IMR-90 (cell line): ENCODE measurements at regions not wholly inside any gene's neighbourhood (a gene's known extent, or its start where the extent isn't known, plus 50 kb on each side); places are given as distances from the start of the nearest gene placed in this dataset.

Source experiments
- ATAC-seq: fragments of 200-7000 bp; cut with Tn5 transposase; 2 replicates; pipeline ENCODE4 v1.9.1; 2020; ENCODE audit warnings: low read depth, mild to moderate bottlenecking, moderate library complexity
- BruUV-seq: library from RNA; stranded (reverse); fragments of 400-500 nt; replicated peaks from 2 replicates; lab custom pipeline; 2021; lab: Mats Ljungman, UMichigan
- CTCF ChIA-PET: fragments of 300-600 bp; formaldehyde crosslinking; extraction: SDS; loops from one replicate; lab custom pipeline; 2021; ENCODE audit warnings: antibody characterized with exemption; lab: Yijun Ruan, JAX
- POLR2A ChIA-PET: fragments of 300-600 bp; sonication (Branson Sonifier 250); formaldehyde crosslinking; loops from one replicate; lab custom pipeline; 2022; ENCODE audit warnings: antibody characterized with exemption; ENCODE audit not compliant: unreplicated experiment; lab: Charles Lee
- DNase-seq: peaks from one replicate; pipeline ENCODE4 v3.0.0; 2013
- H2AFZ ChIP-seq: replicated peaks from 2 replicates; pipeline ENCODE3; 2013; ENCODE audit warnings: low read length, mild to moderate bottlenecking; ENCODE audit not compliant: poor library complexity
- H2AK5ac ChIP-seq: 2 replicates; pipeline ENCODE4 v1.6.1; 2013; ENCODE audit warnings: low read depth, low read length, inconsistent platforms
- H2AK9ac ChIP-seq: replicated peaks from 2 replicates; pipeline ENCODE3; 2013; ENCODE audit warnings: mild to moderate bottlenecking, low read depth, low read length, moderate library complexity; ENCODE audit not compliant: poor library complexity
- H2BK120ac ChIP-seq: 2 replicates; pipeline ENCODE4 v1.6.1; 2013; ENCODE audit warnings: low read depth, low read length, inconsistent platforms
- H2BK15ac ChIP-seq: 3 replicates; pipeline ENCODE4 v1.6.1; 2013; ENCODE audit warnings: low read depth, low read length, inconsistent platforms
- H2BK20ac ChIP-seq: 2 replicates; pipeline ENCODE4 v1.6.1; 2013; ENCODE audit warnings: low read depth, mild to moderate bottlenecking, inconsistent platforms, low read length, moderate library complexity
- H2BK5ac ChIP-seq: 2 replicates; pipeline ENCODE4 v1.6.1; 2013; ENCODE audit warnings: mild to moderate bottlenecking, low read depth, low read length, inconsistent platforms; ENCODE audit not compliant: poor library complexity, severe bottlenecking
- H3K14ac ChIP-seq: replicated peaks from 2 replicates; pipeline ENCODE4 v1.6.1; 2013; ENCODE audit warnings: low read depth, low read length, inconsistent platforms
- H3K18ac ChIP-seq: 2 replicates; pipeline ENCODE4 v1.6.1; 2013; ENCODE audit warnings: low read depth, low read length, control low read depth
- H3K23ac ChIP-seq: 2 replicates; pipeline ENCODE4 v1.6.1; 2013; ENCODE audit warnings: low read depth, low read length, inconsistent platforms
- H3K27ac ChIP-seq: 2 replicates; pipeline ENCODE4 v1.5.1; 2013; ENCODE audit warnings: mild to moderate bottlenecking, control low read depth, low read length; ENCODE audit not compliant: insufficient read depth
- H3K27me3 ChIP-seq: 2 replicates; pipeline ENCODE4 v1.6.1; 2013; ENCODE audit warnings: low read length; ENCODE audit not compliant: control insufficient read depth, insufficient read depth
- H3K36me3 ChIP-seq: 2 replicates; pipeline ENCODE4 v1.6.1; 2013; ENCODE audit warnings: low read length, mixed read lengths; ENCODE audit not compliant: control insufficient read depth, insufficient read depth
- H3K4ac ChIP-seq: 2 replicates; pipeline ENCODE4 v1.6.1; 2013; ENCODE audit warnings: low read depth, low read length, inconsistent platforms
- H3K4me1 ChIP-seq: 2 replicates; pipeline ENCODE4 v1.6.1; 2013; ENCODE audit warnings: low read length, mixed read lengths; ENCODE audit not compliant: control insufficient read depth, insufficient read depth
- H3K4me2 ChIP-seq: 2 replicates; pipeline ENCODE4 v1.6.1; 2013; ENCODE audit warnings: low read depth, mild to moderate bottlenecking, control low read depth, low read length, moderate library complexity
- H3K4me3 ChIP-seq: 2 replicates; pipeline ENCODE4 v1.5.1; 2013; ENCODE audit warnings: low read depth, mild to moderate bottlenecking, control low read depth, low read length, moderate library complexity; ENCODE audit not compliant: insufficient read depth
- H3K56ac ChIP-seq: 2 replicates; pipeline ENCODE4 v1.6.1; 2013; ENCODE audit warnings: low read length, inconsistent platforms; ENCODE audit not compliant: insufficient read depth; ENCODE audit errors: extremely low read depth
- H3K79me1 ChIP-seq, 2 experiments: 2 replicates each; pipeline ENCODE4 v1.6.1; 2013; ENCODE audit warnings: low read length in 2 of 2, inconsistent platforms in 1 of 2, low read depth in 1 of 2
- H3K9ac ChIP-seq: 2 replicates; pipeline ENCODE4 v1.6.1; 2013; ENCODE audit warnings: low read depth, low read length, control low read depth
- H3K9me1 ChIP-seq: 2 replicates; pipeline ENCODE4 v1.6.1; 2013; ENCODE audit warnings: low read length, inconsistent platforms; ENCODE audit not compliant: insufficient read depth
- H3K9me3 ChIP-seq: 2 replicates; pipeline ENCODE4 v1.6.1; 2013; ENCODE audit warnings: low read length; ENCODE audit not compliant: control insufficient read depth, insufficient read depth
- H4K20me1 ChIP-seq: 2 replicates; pipeline ENCODE4 v1.6.1; 2013; ENCODE audit warnings: low read length, inconsistent platforms; ENCODE audit not compliant: insufficient read depth
- H4K5ac ChIP-seq: 2 replicates; pipeline ENCODE4 v1.6.1; 2013; ENCODE audit warnings: mild to moderate bottlenecking, low read depth, low read length, control low read depth
- H4K8ac ChIP-seq, 2 experiments: 2 replicates each; pipeline ENCODE4 v1.6.1; 2013; ENCODE audit warnings: low read depth in 2 of 2, low read length in 2 of 2, control low read depth in 1 of 2, inconsistent platforms in 1 of 2
- H4K91ac ChIP-seq: 2 replicates; pipeline ENCODE4 v1.6.1; 2013; ENCODE audit warnings: low read depth, low read length, inconsistent platforms; ENCODE audit not compliant: insufficient read depth
- MAZ ChIP-seq: IDR thresholded peaks from 2 replicates; pipeline ENCODE4 v1.6.1; 2012; ENCODE audit warnings: low read depth, mild to moderate bottlenecking, low read length, improper control_type of control experiment, moderate library complexity, borderline replicate concordance
- MXI1 ChIP-seq: IDR thresholded peaks from 2 replicates; pipeline ENCODE4 v1.6.1; 2012; ENCODE audit warnings: low read depth, mild to moderate bottlenecking, low read length, moderate library complexity, borderline replicate concordance
- RAD21 ChIP-seq: IDR thresholded peaks from 2 replicates; pipeline ENCODE4 v1.6.1; 2012; ENCODE audit warnings: low read length, improper control_type of control experiment
- RCOR1 ChIP-seq: IDR thresholded peaks from 2 replicates; pipeline ENCODE4 v1.6.1; 2012; ENCODE audit warnings: mild to moderate bottlenecking, low read length, improper control_type of control experiment; ENCODE audit not compliant: insufficient replicate concordance
- WGBS, 2 experiments: methylation state at CpG; one replicate each; pipeline versions ENCODE4 v1.1.5 to v1.1.7; 2013; ENCODE audit warnings: missing lambda C conversion rate in 2 of 2; ENCODE audit not compliant: insufficient read length in 1 of 2; ENCODE audit errors: extremely low coverage in 2 of 2; 5-methylcytosine and 5-hydroxymethylcytosine counted together
- dilution Hi-C: fragments of 300-500 bp; cut with HindIII; formaldehyde crosslinking; loops from one replicate; pipeline ENCODE4 v1.14.3; 2018; ENCODE audit warnings: low sequenced_read_pairs; ENCODE audit not compliant: unreplicated experiment
- in situ Hi-C: fragments of 300-500 bp; cut with MboI; formaldehyde crosslinking; loops from 3 replicates; pipeline ENCODE4 v1.14.3; 2019; ENCODE audit warnings: low sequenced_read_pairs, inconsistent platforms, mixed read lengths
- intact Hi-C: fragments of 100-400 bp; cut with micrococcal nuclease; formaldehyde crosslinking; loops from 2 replicates; pipeline ENCODE4 v1.10.0; 2022
- TF ChIP-seq, protein P1 (sequence below): fragments of 150-350 bp; IDR thresholded peaks from 2 replicates; pipeline ENCODE4 v1.6.1; 2016; ENCODE audit warnings: low read depth, mild to moderate bottlenecking, low read length, moderate library complexity, borderline replicate concordance

DNA sequence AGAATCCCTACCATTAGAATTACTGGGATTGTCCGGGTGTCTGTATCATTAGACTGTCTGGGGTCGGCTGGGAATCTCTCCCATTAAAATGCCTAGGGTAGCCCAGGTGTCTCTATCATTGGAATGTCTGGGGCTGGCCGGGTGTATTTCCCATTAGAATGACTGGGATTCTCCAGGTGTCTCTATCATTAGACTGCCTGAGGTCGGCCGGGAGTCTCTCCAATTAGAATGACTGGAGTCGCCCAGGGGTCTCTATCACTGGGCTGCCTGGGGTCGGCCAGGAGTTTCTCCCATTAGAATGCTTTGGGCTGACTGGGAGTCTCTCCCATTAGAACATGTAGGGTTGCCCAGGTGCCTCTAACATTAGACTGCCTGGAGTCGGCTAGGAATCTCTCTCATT, 1560.7 kb downstream of the UQCRFS1 start:
- BruUV-seq: no TSS peak
- ATAC-seq: no peak

More for the DNA sequence above, 1560.7 kb downstream of the UQCRFS1 start:
- in situ Hi-C loops: no loop called here
- no peak overlapping the region for H3K4ac ChIP-seq
- no peaks in the 10 kb centered on the region for H3K27me3 ChIP-seq
- 58% methylated on average over 6 of the region's 8 CpGs; no CpG with 5 or more reads in 1 of the 2 experiments for WGBS, 2 experiments
- H3K23ac ChIP-seq: no peak overlapping the region
- no peak overlapping the region for H4K91ac ChIP-seq
- no peak overlapping the region for H3K56ac ChIP-seq
- intact Hi-C loops: no loop called here
- no peak overlapping the region for H3K9ac ChIP-seq
- H2BK15ac ChIP-seq: no peak overlapping the region
- no peak overlapping the region for H3K14ac ChIP-seq
- no peak overlapping the region for H4K5ac ChIP-seq
- CTCF ChIA-PET: no interaction called here
- H3K4me1 ChIP-seq: no peaks in the 10 kb centered on the region
- H3K4me2 ChIP-seq: no peak overlapping the region
- no peak overlapping the region for H3K27ac ChIP-seq
- H3K18ac ChIP-seq: no peak overlapping the region
- no peak overlapping the region for H3K4me3 ChIP-seq
- no peak overlapping the region for H2AK9ac ChIP-seq
- H3K79me1 ChIP-seq: no peaks in the 10 kb centered on the region
- H2AK5ac ChIP-seq: no peak overlapping the region
- no peak overlapping the region for H2AFZ ChIP-seq
- TF ChIP-seq, protein P1, sequence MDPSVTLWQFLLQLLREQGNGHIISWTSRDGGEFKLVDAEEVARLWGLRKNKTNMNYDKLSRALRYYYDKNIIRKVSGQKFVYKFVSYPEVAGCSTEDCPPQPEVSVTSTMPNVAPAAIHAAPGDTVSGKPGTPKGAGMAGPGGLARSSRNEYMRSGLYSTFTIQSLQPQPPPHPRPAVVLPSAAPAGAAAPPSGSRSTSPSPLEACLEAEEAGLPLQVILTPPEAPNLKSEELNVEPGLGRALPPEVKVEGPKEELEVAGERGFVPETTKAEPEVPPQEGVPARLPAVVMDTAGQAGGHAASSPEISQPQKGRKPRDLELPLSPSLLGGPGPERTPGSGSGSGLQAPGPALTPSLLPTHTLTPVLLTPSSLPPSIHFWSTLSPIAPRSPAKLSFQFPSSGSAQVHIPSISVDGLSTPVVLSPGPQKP: no peak
- TF ChIP-seq MAZ (no peak), RAD21 (no peak), RCOR1 (no peak), MXI1 (no peak)
- H2BK5ac ChIP-seq: no peak overlapping the region
- dilution Hi-C loops: no loop called here
- POLR2A ChIA-PET: no interaction called here
- no peaks in the 10 kb centered on the region for H3K36me3 ChIP-seq
- H4K8ac ChIP-seq: no peak overlapping the region
- H4K20me1 ChIP-seq: no peaks in the 10 kb centered on the region
- no peak overlapping the region for H2BK120ac ChIP-seq
- H2BK20ac ChIP-seq: no peak overlapping the region
- DNase-seq: no peak
- no peaks in the 10 kb centered on the region for H3K9me1 ChIP-seq
- peaks cover 29% of the 10 kb centered on the region for H3K9me3 ChIP-seq
